ENCODE measurements at regions not wholly inside any gene's neighbourhood (a gene's known extent, or its start where the extent isn't known, plus 50 kb on each side); places are given as distances from the start of the nearest gene placed in this dataset.
"Not testable (repeated sequence)": the region's sequence is repeated elsewhere in the genome, so short reads cannot be mapped to it uniquely, and the experiment has no call there.

DNA sequence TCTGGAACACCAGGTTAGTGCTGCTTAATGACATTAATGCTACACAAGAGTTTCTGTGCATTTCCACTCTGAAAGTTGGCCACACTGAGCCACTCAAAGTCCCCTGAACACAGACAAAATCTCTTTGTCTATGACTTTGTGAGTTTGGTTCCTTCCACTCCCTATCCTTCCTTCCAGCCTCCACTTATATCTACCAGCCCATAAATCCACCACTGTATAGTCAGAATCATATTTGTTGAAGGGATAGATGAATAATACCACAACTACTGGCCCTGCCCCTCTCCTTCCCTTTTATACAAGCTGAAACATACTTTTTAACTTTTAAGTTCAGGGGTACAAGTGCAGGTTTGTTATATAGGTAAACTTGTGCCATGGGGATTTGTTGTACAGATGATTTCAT lies 127.5 kb downstream of the ABHD5 start:
- no peak for DNase-seq
- intact Hi-C loops (cut with DNase I), result no loop called here

DNA sequence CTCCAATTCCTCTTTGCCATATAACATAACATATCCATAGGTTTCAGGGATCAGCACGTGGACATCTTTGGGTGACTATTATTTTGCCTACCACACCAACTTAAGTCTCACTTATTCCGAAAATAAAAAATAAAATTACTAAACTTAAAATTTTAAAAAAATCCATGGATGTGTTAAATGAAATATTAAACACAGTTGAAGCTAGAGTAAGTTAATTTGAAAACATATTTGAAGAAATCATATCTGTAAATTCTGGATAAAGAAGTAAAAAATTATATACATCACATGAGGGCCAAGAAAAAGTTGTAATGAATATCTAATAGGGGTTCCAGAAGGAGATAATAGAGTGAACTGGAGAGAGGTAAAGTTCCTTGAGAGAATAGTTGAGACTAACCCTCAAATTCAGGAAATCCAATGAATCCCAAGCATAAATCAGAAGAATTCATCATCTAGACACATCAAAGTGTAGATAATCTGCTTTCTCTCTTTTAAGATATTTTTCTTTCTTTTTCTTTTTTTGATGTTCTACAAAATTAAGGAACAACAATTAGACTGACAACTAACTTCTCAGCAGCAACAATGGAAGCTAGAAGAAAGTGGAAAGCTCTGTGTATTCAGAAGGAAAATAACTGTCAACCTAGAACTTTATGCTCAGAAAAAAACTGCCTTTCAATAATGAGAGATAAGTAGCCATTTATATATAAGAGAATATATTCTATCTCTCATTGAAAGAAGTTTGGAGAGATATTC lies 147.4 kb downstream of the ABHD5 start:
- DNase-seq, result no peak
- intact Hi-C loops (cut with DNase I), result no loop called here

DNA sequence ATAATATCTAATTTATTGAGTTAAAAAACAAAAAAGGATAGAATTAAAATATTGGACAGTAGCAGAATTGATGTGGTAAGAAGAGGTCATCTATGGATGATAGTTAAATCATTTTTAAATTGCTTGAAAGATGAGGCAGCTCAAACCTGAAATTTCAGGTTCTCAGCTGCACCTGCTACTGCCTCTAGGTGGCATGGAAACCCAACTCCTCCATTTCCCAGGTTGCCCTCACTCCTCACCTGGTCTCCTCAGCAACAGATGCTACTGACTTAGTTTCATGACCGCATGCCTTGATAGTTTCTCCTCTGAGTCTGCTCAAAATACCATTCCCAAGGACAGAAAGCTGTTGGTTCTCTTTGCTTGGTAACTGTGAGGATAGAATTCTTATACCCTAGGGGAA lies 148.1 kb downstream of the ABHD5 start:
- intact Hi-C loops (cut with DNase I), result no loop called here

DNA sequence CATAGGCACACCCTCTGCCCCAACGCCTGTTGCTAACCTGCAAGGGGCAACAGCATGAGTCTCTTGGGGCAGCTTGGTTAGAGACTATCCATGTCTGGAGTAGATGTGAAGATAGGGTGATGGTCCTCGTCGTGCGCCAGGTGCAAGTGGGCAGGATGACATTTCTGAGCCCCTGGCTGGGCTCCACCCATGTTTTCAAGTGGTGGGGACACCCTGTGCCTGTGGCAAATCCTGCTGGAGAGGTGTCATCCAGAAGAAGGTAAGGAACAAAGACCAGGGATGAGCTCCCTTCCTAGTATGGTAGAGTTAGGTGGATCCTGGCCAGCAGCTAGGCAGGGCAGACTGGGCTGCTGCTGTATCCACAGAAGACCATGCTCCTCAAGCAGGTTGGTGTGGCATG lies 152.6 kb downstream of the ABHD5 start:
- DNase-seq, result no peak
- intact Hi-C loops (cut with DNase I), result no loop called here

More for the DNA sequence above, 148.1 kb downstream of the ABHD5 start:
- DNase-seq, result no peak

DNA sequence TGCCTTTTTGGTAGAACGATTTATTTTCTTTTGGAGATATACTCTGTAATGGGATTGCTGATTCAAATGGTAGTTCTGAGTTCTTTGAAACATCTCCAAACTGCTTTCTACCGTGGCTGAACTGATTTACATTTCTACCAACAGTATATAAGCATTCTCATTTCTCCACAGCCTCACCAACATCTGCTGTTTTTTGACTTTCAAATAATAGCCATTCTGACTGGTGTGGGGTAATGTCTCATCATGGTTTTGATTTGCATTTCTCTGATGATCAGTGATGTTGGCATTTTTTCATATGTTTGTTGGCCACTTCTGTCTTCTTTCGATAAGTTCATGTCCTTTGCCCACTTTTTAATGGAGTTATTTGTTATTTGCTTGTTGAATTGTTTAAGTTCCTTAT lies 154.0 kb downstream of the ABHD5 start:
- intact Hi-C loops (cut with DNase I), result no loop called here

DNA sequence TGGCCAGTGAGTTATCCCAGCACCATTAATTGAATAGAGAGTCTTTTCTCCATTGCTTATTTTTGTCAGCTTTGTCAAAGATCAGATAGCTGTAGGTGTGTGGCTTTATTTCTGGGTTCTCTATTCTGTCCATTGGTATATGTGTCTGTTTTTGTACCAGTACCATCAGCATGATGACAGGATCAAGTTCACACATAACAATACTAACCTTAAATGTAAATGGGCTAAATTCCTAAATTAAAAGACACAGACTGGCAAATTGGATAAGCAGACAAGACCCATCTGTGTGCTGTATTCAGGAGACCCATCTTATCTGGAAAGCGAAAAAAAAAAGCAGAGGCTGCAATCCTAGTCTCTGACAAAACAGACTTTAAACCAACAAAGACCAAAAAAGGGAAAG lies 154.8 kb downstream of the ABHD5 start:
- DNase-seq; intact Hi-C loops (cut with DNase I): not testable (repeated sequence)

More for the DNA sequence above, 154.0 kb downstream of the ABHD5 start:
- DNase-seq, result no peak

DNA sequence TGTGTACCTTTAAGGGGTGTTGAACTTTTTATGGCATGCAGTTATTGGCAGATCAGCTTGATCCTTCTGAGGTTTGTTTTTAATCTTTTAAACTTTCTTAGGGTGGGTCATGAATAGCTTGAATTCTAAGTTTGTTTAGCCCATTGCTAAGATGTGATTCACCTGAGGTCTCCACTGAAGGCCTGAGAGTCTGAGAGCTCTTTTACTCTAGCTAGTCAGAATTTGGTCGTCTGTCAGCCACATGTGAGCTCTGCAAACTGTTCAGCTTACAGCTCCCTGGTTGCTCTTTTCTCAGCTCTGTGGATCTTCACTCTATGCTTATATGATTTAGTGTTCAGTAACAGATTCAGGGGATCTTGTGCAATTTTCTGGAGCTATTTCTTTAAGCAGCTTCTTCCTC lies 161.3 kb downstream of the ABHD5 start:
- no peak for DNase-seq
- intact Hi-C loops (cut with DNase I), result no loop called here

GRCh38 chr3:43854283-43854682 lies 163.5 kb downstream of the ABHD5 start:
- no peak for DNase-seq
- intact Hi-C loops (cut with DNase I), result no loop called here

DNA sequence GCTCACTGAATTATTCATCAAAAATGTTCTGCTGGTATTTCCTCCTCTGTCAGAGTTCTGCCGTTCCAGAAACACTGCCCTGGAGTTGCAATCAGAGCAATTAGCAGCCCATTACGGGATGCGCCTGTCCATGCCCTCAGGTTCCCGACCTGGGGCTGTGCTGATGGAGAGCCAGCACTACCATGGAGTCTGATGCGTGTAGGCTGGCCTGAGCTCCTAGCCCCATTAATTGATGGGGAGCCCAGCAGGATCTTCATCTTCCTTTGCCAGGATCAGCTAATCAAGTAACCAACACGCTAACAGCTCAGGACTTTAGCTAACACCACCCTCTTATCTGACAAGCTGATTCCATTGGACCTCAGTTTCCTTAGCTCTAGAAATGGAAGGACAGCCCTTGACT lies 164.2 kb downstream of the ABHD5 start:
- no peak for DNase-seq
- intact Hi-C loops (cut with DNase I), result loop anchor here (5.0 kb wide), 2 partner anchors 88 to 347 kb away; no protein-coding TSS in a partner anchor

- intact Hi-C loops (cut with DNase I), result loop anchor here (5.0 kb wide), 2 partner anchors 88 to 347 kb away; no protein-coding TSS in a partner anchor
- peak; percentile 40 to 93 (median 66) for DNase-seq
Measured at GRCh38 chr3:43855674-43856299, 165.0 kb downstream of the ABHD5 start.

DNA sequence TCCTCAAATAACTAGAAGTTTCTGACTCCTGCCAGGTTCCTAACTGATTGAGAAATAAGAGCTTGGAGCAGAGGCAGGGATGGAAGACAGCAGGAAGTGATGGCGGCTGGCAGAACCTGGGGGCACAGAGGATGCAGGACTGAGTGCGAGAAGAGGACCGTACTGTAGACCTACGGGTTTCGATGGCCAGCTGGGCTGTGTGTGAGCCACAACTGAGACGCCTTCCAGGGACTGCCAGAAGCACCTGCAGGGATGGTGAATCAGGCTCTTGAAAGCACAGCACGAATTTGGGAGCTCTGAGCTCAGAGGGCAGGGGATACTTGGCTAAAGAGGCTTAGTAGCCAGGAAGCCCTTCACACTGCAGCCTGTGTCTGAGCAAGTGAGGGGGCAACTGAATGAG lies 165.6 kb downstream of the ABHD5 start:
- intact Hi-C loops (cut with DNase I), result loop anchor here (5.0 kb wide), 2 partner anchors 89 to 346 kb away; no protein-coding TSS in a partner anchor
- peak in 4 of 10 donors; percentile 33 to 84 (median 74) for DNase-seq

- intact Hi-C loops (cut with DNase I), result loop anchor here (5.0 kb wide), 2 partner anchors 89 to 346 kb away; no protein-coding TSS in a partner anchor
- no peak for DNase-seq
Measured at GRCh38 chr3:43856761-43857160, 166.0 kb downstream of the ABHD5 start.

DNA sequence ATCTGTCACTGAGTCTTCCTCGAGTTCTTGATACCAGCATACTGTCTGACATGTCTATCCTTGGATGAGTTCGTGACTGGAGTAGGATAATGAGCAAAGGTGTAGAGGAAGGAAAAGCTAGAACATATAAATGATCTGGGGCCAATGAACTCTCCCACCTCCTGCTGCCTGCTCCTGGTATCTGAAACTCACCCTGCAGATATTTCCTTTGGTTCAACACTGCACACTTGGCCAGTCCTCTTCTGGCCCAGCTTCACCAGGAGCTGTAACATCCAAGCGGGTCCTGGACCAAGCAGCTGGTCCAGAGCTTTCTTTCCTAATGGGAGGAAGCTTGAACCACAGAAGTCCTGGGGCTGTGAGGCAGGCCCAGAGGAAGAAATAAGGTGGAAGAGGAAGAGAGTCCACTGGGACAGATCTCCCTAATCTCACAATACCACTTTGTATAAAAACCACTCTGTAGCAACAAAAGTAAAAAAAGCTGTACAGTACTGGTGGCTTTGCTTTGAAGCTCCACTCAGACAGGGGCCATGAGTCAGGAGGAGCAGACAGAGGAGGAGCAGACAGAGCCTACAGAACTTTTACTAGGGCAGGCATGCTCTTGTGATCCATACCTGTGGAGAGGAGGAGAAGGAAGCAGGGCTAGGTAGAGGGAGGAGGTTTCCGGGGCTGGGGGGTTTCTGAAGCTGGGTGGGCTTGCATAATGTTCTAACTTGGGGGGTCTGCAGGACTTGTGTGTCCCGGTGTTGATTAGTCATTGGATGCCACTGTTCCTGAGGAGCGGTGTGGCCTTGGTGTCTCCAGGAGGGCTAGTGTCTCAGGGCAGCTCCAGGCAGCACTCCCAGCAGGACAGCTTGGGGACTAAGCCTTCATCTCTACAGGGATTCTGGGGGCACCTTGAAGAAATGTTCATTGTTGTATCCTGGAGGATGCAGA lies 166.9 kb downstream of the ABHD5 start:
- intact Hi-C loops (cut with DNase I), result loop anchor here (5.0 kb wide), 2 partner anchors 90 to 345 kb away; no protein-coding TSS in a partner anchor
- DNase-seq, result no peak

DNA sequence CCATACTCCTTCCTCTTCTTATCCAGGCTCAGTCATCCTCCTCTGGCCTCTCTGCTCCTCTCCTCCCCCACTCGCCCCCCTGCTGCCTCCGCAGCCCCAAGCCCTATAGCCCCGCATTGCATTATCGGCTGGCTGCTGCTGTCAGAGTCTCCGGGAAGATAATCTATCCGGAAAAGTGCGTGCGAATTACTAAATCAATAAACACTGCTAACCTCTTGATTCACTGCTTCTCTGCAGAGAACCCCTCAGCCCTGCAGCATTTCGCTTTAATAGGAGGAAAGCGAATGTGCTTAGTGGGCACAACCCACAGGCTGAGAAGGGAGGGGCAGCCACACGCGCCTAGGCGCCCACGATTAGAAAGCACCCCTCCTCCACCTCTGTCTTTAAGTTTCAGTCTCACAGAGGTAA lies 167.6 kb downstream of the ABHD5 start:
- no peak for DNase-seq
- intact Hi-C loops (cut with DNase I), result loop anchor here (5.0 kb wide), 2 partner anchors 91 to 344 kb away; no protein-coding TSS in a partner anchor

GRCh38 chr3:43859766-43860165 lies 169.0 kb downstream of the ABHD5 start:
- intact Hi-C loops (cut with DNase I), result loop anchor here (5.0 kb wide), 2 partner anchors 92 to 343 kb away; no protein-coding TSS in a partner anchor

DNA sequence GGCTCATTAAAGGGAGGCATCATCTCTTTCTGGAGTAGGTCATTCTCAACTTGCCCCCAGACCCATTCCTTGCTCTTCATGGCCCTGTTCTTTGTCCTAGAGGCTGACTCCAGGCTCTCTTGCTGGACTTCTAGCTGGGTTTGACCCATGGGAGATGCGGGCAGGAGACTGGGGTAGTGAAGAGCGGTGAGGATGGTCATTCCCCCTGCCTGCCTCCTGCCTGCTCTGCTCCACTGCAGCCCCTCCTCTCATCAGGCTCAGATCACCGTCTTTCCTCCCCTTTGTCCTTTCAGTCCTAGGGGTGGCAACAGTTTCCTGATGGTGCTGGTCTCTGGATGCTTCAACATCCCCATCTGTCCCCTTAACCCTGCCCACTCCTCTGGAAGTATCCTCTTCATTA lies 170.9 kb downstream of the ABHD5 start:
- DNase-seq, result no peak
- intact Hi-C loops (cut with DNase I), result no loop called here

More at GRCh38 chr3:43859766-43860165, 169.0 kb downstream of the ABHD5 start:
- DNase-seq, result no peak

- peak in 1 of 10 donors; percentile 66 for DNase-seq
- intact Hi-C loops (cut with DNase I), result no loop called here
Measured at GRCh38 chr3:43862470-43862869, 171.7 kb downstream of the ABHD5 start.

GRCh38 chr3:43862992-43863805 lies 172.5 kb downstream of the ABHD5 start:
- DNase-seq, result peak in 1 of 10 donors; percentile 32
- intact Hi-C loops (cut with DNase I), result no loop called here
